SU-DHL-6 (cell line): ENCODE measurements at regions not wholly inside any gene's neighbourhood (a gene's known extent, or its start where the extent isn't known, plus 50 kb on each side); places are given as distances from the start of the nearest gene placed in this dataset.

Experiments used
- EZH2phosphoT487 ChIP-seq: fragments of 200-600 bp; sonication (generic), shearing (Covaris generic); conservative IDR thresholded peaks from 2 replicates; pipeline ENCODE4 v1.6.1; 2018; ENCODE audit warnings: mild to moderate bottlenecking, antibody characterized with exemption, low read length, moderate library complexity, mixed read lengths
- TF ChIP-seq, protein P1 (sequence below): fragments of 200-600 bp; sonication (generic); IDR thresholded peaks from one replicate; pipeline ENCODE4 v1.5.1; 2017; ENCODE audit warnings: antibody characterized with exemption, mild to moderate bottlenecking, low read length, moderate library complexity; ENCODE audit not compliant: insufficient read depth, poor library complexity, severe bottlenecking

DNA sequence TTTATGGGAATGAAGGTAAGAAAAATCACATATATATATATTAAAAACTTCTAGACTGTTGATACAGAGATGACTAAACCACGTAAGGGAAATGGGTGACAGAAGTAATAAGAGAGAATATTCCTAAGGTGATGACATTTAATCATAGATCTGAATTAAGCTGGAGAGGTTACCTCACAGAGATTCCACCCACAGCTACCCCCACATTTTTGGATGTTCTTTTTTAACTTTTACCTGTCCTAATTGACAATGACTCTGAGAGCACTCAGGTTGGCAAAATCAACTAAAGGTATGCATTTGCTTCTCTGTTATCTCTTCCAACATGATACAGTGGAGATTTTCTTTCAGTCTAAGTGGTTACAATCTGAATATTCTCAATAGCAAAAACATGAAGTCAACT is 1280.6 kb downstream of the CDH11 start:
- TF ChIP-seq, protein P1, sequence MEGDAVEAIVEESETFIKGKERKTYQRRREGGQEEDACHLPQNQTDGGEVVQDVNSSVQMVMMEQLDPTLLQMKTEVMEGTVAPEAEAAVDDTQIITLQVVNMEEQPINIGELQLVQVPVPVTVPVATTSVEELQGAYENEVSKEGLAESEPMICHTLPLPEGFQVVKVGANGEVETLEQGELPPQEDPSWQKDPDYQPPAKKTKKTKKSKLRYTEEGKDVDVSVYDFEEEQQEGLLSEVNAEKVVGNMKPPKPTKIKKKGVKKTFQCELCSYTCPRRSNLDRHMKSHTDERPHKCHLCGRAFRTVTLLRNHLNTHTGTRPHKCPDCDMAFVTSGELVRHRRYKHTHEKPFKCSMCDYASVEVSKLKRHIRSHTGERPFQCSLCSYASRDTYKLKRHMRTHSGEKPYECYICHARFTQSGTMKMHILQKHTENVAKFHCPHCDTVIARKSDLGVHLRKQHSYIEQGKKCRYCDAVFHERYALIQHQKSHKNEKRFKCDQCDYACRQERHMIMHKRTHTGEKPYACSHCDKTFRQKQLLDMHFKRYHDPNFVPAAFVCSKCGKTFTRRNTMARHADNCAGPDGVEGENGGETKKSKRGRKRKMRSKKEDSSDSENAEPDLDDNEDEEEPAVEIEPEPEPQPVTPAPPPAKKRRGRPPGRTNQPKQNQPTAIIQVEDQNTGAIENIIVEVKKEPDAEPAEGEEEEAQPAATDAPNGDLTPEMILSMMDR = no peak
- no peak for TF ChIP-seq EZH2phosphoT487
